ENCODE measurements at regions not wholly inside any gene's neighbourhood (a gene's known extent, or its start where the extent isn't known, plus 50 kb on each side); places are given as distances from the start of the nearest gene placed in this dataset.

DNA sequence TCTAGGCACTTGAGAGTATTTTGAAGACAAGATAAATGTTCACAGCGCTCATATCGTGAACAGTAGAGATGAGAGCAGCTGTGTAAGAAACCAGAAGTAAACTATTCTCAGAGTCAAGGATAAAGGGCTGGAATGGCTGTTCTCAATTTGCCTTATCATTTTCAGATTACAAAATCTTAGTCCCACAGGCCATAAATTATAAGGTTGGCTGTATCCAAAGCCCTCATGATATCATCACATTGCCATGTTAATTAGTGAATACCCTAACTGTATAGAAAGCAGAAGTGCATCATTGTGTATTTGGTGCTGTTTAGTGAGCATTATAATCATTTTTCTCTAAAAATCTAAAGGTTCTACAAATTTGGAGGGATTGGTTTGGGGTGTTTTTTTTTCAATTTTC lies 168.9 kb upstream of the EDNRA start:
- no peak for DNase-seq (ENCODE audit: low read depth)
- no peak overlapping the region for H3K4me3 ChIP-seq (ENCODE audit: low read depth, low read length)
- TF ChIP-seq, protein P1, sequence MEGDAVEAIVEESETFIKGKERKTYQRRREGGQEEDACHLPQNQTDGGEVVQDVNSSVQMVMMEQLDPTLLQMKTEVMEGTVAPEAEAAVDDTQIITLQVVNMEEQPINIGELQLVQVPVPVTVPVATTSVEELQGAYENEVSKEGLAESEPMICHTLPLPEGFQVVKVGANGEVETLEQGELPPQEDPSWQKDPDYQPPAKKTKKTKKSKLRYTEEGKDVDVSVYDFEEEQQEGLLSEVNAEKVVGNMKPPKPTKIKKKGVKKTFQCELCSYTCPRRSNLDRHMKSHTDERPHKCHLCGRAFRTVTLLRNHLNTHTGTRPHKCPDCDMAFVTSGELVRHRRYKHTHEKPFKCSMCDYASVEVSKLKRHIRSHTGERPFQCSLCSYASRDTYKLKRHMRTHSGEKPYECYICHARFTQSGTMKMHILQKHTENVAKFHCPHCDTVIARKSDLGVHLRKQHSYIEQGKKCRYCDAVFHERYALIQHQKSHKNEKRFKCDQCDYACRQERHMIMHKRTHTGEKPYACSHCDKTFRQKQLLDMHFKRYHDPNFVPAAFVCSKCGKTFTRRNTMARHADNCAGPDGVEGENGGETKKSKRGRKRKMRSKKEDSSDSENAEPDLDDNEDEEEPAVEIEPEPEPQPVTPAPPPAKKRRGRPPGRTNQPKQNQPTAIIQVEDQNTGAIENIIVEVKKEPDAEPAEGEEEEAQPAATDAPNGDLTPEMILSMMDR (IDR thresholded peaks at IDR 0.05; ENCODE audit: insufficient read depth, low read depth, low read length, missing control alignments): no peak

DNA sequence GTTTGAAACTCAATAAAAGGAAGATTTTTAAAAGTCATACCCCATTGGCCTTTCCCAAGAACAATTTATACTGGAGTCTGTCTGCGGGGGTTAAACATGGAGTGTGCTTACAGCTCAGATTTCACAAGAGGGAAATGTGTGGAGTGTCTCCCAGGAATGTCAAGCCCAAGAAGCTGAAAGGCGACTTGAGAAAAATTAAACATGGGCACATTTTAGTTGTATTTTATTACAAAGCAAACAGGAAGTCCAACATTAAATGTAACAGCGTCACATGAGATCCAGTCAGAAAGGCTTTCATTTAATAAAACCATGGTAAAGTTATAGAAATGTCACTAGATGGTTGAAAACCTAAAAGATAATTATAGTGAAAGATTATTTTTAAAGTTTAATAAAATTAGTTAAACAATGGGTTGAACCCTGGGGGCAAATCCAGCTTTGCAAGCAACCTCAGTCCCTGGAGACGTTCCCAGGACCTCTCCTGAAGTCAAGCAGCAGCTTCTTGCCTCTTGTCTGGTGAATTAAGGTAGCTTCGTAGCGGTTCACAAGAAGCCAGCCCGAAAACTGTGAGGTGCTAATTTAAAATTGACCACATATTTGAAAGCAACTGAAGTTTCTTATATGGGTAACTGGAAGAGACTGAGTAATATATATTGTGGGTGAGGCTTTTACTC lies 168.4 kb upstream of the EDNRA start:
- TF ChIP-seq, protein P1 (IDR thresholded peaks at IDR 0.05; ENCODE audit: insufficient read depth, low read depth, low read length, missing control alignments): no peak
- DNase-seq (ENCODE audit: low read depth): no peak
- no peak overlapping the region for H3K4me3 ChIP-seq (ENCODE audit: low read depth, low read length)

DNA sequence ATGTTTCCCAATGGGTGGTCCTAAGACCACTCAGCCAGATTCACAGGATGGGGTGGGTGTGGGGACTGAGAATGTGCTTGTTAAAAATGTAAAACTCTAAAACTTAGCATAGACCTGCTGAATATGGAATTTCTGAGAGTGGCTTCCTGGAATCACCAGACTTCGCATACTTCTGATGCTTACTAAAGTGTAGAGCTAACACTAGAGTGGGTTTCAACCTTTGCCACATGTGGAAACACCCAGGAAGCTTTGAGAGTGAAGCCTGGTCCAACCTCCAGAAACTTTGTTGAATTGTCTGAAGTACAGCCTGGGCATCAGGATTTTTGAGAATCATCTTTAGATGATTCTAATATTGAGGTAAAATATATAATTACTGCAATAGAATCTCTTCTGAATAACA lies 167.8 kb upstream of the EDNRA start:
- H3K4me3 ChIP-seq (ENCODE audit: low read depth, low read length): no peak overlapping the region
- no peak for DNase-seq (ENCODE audit: low read depth)
- TF ChIP-seq, protein P1 (IDR thresholded peaks at IDR 0.05; ENCODE audit: insufficient read depth, low read depth, low read length, missing control alignments): no peak

DNA sequence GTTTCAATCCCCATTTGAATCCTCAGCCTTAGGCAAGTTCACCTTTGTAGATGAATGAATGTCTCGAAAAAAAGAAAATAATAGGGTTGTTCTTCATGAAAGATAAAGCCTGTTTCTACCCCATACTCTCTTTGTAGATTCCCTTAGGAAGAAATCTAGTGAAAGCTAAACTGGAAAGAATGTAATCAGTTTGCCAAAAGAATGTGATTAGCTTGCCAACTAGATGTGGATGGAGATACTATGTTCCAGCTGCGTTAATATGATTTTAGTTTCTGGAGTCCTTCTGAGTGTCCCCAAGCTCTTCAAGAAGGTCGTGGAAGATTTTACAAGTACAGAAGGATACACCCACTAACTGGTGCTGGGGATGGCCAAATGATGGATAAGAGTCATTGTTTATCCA lies 162.3 kb upstream of the EDNRA start:
- TF ChIP-seq, protein P1 (IDR thresholded peaks at IDR 0.05; ENCODE audit: insufficient read depth, low read depth, low read length, missing control alignments): no peak
- DNase-seq (ENCODE audit: low read depth): no peak

DNA sequence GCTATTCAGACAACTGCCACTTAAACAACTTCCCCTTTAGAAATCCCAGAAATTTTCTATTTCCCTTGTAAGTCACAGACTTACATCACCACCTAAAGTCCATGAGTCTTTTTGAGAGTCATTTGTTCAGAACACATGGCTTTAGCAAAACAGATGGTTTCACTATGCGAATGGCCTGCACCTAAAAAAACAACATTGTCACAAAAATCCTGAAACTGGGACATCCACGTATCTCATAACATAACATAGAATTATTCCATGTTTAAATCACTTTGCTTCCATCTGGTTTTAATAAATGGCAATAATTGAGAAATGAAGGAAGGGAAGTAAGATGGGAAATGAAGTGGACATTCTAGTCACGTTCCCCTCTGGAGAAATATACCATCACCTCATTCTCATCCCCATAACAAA lies 155.3 kb upstream of the EDNRA start:
- H3K4me3 ChIP-seq (ENCODE audit: low read depth, low read length): no peak overlapping the region
- no peak for DNase-seq (ENCODE audit: low read depth)
- TF ChIP-seq, protein P1 (IDR thresholded peaks at IDR 0.05; ENCODE audit: insufficient read depth, low read depth, low read length, missing control alignments): no peak

More for the DNA sequence above, 162.3 kb upstream of the EDNRA start:
- H3K4me3 ChIP-seq (ENCODE audit: low read depth, low read length): no peak overlapping the region

DNA sequence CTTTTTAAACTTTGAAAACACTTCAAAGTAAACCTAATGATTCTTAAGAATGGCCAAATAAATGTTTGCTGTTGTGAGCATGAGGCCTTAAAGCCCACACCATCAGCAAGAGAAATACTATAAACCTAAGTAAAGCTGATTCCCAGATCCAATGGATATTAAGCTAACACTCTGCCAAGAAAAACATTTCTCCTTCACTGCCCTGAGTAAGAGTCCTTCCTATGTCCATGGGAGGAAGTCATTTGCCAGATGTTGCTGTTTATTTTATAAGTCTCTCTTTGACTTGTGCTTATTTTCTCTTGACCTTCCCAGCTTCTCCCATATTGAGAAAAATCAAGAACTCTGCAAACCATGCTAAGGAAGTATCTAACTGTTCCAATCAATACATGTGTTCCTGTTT lies 154.3 kb upstream of the EDNRA start:
- DNase-seq (ENCODE audit: low read depth): no peak
- TF ChIP-seq, protein P1 (IDR thresholded peaks at IDR 0.05; ENCODE audit: insufficient read depth, low read depth, low read length, missing control alignments): no peak
- H3K4me3 ChIP-seq (ENCODE audit: low read depth, low read length): no peak overlapping the region

DNA sequence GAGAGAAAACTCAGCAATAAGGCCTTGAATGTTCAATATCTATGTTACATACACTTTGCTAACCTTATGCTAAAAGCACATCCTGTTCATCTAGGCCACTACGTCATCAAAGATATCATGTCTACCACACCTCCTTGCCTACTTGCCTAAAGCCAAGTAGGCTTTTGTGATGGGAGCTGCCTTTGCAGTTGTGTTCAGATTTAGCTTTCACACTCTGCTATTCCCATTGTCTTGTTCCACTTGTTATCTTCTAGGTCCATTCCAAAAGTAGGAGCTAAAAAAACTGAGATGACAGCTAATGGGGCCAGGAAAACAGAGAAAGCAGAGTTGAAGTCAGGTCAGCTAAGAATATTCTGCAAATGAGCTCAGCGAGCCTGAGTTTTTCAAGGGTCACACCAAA lies 153.6 kb upstream of the EDNRA start:
- no peak overlapping the region for H3K4me3 ChIP-seq (ENCODE audit: low read depth, low read length)
- TF ChIP-seq, protein P1 (IDR thresholded peaks at IDR 0.05; ENCODE audit: insufficient read depth, low read depth, low read length, missing control alignments): no peak

More for the DNA sequence above, 153.6 kb upstream of the EDNRA start:
- no peak for DNase-seq (ENCODE audit: low read depth)
